Stimulated activated naive CD4-positive, alpha-beta T cell treated with Interleukin-2 at 50 U/mL for 16 hours (primary cell): ENCODE measurements at regions not wholly inside any gene's neighbourhood (a gene's known extent, or its start where the extent isn't known, plus 50 kb on each side); places are given as distances from the start of the nearest gene placed in this dataset.
"Not testable (repeated sequence)": the region's sequence is repeated elsewhere in the genome, so short reads cannot be mapped to it uniquely, and the experiment has no call there.

ENCODE experiments used
- DNase-seq: peaks from one replicate; lab custom pipeline; 2025; lab: John Stamatoyannopoulos, UW

DNA sequence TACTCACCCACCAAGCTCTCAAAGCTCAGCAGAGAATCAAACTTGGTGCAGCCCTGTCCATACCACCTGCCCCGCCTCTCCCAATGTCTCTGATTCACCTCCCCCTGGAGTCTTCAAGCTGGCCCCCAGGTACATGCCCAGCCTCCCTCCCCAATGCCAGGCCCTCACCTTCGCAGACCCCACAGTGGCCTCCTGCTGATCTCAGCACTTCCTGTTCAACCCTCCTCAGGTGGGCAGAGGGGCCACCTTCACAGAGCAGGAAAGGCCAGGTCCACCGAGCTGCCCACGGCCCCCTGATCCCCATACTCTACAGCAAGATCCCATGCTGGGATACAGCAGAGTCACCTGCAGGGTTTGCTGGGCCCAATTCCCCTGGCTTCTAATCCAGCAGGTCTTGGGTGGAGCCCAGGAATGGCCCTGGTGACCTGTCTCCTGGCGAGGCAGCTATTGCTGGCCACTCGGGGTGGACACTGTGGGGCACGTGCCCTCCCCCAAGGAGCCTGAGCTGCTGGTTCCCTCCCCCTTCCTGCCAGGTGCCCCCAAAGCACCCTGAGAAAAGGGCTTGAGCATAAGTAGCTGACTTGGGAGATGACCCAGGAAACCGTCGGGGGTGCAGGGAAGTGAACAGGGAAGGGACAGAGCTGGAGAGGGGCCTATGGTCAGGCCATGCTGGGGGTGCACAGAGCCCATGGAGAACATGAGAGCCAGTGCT lies 150.7 kb downstream of the BRD1 start:
- no peak for DNase-seq

DNA sequence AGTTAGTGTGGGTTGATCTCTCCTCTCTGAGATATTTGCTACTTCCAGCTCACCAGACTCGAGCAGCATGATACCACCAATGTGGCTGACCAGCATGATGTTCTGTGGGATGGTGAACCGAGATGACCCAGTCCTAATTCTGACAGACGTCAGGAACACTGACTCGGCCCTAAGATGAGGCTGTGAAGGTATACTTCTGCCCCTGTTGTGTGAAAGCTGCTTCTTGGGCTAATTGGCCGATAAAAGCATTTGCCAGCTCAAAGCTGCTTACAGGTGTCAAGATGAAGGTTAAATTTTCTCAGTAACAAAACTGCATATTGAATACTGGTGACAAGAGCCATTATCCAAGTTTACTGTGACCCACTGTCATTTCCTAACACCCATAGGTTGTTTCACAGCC lies 151.4 kb downstream of the BRD1 start:
- DNase-seq: no peak

DNA sequence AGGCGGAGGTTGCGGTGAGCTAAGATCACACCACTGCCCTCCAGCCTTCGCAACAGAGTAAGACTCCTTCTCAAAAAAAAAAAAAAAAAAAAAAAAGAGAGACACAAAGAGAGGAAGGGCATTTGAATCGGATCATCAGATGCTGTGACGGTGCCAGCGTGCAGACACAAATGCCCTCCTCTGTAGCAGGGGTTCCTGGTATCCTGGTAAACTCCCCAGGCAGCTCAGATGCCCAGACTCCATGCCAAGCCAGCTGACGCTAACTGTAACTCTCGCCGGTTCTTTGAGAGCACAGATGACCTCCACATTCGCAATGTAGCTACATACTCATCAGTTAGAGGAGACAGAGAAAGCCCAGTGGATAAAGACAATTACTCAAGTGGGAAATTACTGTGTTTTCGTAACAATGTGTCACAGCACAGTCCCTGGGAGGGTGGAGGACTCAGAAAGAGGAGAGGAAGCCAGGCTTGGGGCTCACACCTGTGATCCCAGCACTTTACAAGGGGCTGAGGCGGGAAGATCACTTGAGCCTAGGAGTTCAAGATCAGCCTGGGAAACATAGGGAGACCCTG lies 153.1 kb downstream of the BRD1 start:
- DNase-seq: no peak

DNA sequence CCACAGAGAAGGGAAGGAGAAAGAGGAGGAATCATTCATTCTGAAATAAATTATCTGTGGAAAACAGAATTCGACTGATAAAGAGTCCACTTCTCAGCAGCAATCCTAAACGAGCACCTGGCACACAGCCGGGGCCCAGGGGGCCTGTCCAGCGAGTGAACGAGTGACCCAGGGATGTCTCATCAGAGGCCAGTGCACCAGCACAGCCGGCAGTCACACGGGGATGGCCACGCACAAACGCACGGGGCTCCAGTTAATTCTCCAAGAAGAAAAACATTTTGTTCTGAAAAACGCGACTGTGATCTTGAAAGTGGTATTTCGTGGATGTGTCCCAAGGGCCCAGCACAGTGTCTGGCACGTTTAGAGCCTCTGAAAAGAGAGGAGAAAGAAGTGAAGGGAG lies 154.6 kb downstream of the BRD1 start:
- no peak for DNase-seq

DNA sequence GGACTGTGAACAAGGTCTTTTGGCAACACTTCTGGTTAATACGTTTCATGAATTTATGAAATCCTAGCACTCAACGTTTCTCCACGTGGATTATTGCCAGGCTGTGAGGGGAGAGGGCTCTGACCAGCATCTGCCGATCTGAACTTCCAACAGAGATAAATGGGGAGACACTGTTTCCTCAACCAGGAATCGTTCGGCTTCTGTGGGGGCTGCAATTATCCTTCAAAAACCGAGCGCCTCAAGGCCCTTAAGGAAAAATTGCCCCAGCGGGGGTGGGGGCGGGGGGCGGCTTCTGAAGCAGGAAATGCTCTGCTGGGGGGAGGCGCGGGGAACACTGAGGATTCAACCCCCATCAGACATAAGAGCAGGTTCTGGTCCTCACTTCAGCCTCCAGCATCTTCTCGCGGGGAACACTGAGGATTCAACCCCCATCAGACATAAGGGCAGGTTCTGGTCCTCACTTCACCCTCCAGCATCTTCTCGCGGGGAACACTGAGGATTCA lies 155.6 kb downstream of the BRD1 start:
- no peak for DNase-seq

DNA sequence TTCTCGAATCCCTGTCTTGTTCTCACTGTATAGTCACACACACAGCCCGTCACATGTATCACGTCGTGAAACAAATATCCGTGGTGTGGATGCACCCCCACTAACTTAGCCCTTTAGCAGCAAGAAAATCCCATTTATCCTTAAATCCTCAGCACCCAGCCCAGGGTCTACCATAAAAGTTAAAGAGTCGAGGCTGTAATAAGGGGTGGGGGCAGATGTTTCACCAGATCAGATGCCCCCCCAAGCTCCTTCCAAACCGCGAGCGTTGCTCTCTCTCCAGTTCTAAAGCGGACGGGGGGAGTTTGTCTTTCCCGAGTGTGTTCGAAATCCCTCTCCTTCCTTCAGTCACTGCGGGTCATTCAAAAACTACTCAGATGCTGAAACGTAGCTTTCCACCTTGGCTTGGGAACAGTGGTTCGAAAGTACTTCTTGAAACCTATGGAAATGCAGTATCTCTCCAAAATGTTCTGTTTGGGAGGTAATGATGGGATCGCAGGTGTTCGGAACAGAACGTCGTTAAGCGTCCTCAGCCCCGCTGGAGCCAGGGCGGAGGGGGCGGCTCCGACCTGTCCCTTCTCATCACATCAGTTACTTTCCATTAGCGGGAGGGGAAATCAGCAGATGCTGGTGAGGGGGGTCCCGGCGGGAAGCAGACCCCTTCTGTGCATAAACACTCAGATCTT lies 156.2 kb downstream of the BRD1 start:
- no peak for DNase-seq

DNA sequence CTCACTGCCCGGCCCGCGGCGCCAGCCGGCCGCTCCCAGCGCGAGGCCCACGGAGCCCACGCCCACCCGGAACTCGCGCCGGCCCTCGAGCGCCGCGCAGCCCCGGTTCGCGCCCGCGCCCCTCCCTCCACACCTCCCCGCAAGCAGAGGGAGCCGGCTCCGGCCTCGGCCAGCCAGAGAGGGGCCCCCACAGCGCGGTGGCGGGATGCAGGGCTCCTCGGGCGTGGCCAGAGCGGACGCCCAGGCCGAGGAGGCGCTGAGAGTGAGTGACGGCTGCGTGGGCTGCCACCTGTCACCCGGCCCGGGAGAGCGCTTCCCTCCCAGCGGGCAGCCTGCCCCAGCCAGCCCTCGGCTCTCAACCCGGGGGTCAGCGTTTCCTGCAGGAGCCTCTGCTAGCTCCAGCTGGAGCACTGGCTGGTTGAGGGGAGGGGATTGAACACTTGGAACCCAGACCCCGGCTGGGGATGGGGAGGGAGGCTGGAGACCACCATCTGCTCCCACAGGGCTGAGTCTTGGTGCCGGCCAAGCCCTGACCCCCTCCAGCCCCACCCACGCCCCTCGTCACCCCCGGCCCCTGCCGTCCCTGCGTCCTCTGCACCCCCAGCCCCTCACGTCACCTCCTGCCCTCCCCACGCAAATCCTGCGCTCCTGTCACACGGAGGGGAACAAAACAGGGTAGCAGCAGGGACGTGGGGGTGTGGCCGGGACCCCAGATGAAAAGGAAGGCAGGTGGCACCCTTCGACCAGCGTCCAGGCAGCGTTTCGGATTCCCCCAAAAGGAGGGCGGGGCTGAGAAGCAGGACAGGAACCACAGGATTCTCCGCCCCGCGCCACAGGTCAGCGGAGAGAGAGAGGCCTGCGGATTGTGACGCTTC lies 157.0 kb downstream of the BRD1 start:
- DNase-seq: peak; percentile 4

DNA sequence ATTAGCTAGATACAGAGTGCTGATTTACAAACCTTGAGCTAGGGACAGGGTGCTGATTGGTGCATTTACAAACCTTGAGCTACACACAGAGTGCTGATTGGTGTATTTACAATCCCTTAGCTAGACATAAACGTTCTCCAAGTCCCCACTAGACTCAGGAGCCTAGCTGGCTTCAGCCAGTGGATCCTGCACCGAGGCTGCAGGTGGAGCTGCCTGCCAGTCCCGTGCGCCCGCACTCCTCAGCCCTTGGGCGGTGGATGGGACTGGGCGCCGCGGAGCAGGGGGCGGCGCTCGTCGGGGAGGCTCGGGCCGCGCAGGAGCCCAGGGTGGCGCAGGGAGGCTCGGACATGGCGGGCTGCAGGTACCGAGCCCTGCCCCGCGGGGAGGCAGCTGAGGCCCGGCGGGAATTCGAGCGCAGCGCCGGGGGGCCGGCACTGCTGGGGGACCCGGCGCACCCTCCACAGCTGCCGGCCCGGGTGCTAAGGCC lies 157.7 kb downstream of the BRD1 start:
- DNase-seq: not testable (repeated sequence)

DNA sequence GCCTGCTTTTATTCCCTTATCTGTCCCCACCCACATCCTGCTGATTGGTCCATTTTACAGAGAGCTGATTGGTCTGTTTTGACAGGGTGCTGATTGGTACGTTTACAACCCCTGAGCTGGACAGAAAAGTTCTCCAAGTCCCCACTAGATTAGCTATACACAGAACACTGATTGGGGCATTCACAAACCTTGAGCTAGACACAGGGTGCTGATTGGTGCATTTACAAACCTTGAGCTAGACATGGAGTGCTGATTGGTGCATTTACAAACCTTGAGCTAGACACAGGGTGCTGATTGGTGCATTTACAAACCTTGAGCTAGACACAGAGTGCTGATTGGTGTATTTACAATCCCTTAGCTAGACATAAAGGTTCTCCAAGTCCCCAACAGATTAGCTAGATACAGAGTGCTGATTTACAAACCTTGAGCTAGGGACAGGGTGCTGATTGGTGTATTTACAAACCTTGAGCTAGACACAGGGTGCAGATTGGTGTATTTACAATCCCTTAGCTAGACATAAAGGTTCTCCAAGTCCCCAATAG lies 158.2 kb downstream of the BRD1 start:
- not testable (repeated sequence) for DNase-seq

DNA sequence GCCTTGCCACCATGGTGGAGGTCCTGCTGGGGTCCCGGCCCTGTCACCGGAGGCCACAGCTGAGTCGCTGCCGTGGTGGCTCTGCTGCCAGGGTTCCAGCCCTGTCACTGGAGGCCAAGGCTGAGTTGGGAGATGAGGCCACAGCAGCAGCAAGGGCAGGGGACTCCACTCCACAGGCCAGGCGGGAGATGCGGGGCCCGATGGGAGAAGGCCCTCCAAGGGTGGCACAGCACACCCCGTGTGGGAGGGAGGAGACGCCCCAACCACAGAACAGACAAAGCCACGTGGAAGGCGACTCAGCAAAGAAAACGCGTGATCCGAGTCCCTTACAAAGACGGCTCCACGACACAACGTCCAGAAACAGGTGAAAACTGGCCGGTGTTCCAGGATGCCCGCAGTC lies 159.3 kb downstream of the BRD1 start:
- DNase-seq: no peak

DNA sequence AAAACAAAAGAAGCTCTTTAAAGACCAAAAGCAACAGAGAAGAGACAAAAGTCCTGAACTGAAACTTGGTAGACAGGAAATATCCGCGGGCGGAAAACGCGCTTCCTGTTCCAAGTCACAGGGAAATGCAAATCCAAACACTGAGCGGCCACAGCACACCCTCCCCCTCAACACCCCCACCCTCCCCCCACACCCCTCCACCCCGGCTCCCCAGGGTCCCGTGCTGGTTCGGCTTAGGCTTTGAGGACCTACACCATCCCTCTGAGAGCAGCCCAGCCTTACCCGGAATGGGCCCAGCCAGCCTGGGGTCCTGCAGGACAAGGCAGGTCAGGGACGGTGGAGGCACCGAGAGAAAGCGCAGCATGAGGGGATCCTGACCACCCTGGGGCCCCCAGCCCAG lies 160.4 kb downstream of the BRD1 start:
- DNase-seq: no peak

DNA sequence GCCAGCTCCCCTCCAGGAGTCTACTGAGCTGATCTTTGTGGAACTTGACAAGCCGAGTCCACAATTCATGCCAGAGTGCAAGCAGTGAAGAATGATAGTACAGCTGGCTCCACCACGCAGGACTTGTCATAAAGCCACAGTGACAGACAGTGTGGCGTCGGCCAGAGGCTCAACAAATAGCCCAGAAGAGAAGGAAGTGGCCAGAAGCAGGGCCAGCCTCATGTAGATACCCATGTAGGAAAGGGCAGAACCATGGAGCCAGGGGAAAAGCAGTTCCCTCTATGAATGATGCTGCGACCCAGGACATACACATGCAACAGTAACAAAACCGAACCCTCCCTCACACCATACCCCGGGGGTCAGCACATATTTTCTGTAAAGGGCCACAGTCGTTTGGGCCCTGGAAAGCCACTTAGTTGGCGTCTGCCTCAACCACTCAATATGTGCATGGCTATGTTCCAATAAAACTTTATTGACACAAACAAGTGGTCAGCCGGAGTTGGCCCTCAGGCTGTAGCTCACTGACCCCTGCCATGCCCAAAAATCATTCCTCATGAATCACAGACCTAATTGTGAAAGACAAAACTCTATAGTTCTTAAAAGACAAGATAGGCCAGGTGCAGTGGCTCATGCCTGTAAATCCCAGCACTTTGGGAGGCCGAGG lies 161.4 kb downstream of the BRD1 start:
- DNase-seq: no peak

DNA sequence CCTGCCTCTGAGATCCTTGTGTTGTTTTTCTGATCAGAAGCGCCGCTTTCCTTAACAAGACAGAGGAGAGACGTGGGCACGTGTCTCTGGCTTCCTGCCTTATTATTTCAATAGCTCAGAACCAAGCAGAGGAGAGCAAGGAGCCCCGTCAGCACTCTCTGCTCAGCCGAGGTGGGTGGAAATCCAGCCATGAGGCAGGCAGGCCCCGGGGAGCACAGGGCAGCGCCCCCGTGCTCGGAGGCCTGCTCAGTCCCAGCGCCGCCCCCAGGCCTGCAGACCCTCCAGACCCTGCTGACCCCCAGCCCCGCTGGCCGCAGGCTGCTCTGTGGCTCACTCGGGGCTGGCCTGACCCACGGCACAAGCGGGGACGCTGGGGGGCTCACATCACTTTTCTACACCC lies 162.8 kb downstream of the BRD1 start:
- DNase-seq: no peak

DNA sequence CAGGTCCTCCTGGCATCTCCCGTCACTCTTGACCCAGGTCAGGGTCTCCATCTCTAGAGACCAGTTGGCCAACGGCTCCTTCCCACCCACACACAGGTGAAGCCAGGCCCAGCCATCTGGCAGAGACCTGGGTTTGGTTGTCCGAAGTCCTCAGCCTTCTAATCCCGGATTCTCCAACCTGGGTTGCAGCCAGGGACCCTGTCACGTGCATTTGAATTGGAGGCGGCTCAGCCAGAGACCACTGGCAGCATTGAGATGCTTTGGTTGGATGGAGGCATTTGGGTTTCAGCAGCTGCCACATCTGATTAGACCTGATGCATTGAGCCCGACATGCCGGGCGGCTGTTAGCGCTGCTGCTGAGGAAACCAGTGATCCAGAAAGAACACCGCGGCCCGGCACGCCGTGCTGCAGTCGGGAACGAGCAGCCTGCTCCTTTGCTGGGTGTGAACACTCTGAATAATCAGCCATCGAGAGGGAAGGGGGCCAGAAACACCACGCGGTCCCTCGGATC lies 163.2 kb downstream of the BRD1 start:
- no peak for DNase-seq

DNA sequence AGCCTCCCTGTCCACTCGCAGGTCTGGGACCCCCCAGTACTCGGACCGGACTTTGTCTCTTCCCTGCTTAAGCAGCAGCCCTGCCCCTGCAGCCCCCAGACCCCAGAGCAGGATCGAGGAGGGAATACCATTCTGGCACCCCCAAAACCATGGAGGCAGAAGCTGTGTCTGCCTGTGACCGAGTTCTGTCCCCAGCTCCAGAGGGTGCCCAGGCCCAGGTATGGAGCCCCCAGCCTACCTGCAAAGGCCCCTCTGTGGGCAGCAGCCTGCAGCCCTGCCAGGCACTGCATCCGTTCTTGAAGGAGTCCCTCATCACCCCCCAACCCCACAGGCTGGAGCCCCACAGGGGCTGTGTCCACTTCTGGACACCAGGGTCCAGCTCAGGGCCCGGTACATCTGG lies 163.8 kb downstream of the BRD1 start:
- DNase-seq: no peak

DNA sequence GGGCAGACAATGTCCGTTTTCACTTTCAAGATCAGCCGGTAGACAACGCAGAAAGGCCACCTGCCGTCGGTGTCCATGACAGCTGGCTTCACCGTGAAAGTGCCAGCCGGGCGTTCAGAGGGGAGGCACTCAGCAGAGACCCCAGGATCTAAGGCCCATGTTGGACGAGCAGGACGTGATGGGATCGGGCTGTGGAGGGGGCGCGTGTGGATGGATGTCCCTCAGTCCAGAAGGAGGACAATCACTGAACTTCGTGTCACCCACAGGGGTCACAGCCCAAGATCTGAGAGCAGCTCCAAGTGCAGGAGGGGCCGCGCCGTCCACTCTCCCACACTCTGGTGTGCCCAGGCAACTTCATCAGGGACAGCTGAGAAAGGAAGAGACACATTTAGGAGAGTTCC lies 164.4 kb downstream of the BRD1 start:
- DNase-seq: no peak

DNA sequence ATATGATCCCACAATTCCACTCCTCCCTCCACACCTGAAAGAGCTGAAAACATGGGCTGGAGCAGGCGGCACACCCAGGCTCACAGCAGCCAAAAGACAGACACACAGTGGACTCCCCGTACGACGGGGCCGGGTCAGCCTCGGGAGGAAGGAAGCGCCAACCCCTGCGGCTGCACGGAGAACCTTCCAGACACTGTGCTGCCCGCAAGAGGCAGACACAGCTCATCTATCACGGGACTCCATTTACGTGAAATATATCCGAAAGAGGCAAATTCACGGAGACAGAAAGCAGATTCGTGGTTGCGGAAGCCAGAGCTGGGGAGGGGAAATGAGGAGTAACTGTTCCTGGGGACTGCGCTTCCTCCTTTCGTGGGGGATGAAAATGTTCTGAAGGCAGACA lies 165.0 kb downstream of the BRD1 start:
- DNase-seq: no peak

DNA sequence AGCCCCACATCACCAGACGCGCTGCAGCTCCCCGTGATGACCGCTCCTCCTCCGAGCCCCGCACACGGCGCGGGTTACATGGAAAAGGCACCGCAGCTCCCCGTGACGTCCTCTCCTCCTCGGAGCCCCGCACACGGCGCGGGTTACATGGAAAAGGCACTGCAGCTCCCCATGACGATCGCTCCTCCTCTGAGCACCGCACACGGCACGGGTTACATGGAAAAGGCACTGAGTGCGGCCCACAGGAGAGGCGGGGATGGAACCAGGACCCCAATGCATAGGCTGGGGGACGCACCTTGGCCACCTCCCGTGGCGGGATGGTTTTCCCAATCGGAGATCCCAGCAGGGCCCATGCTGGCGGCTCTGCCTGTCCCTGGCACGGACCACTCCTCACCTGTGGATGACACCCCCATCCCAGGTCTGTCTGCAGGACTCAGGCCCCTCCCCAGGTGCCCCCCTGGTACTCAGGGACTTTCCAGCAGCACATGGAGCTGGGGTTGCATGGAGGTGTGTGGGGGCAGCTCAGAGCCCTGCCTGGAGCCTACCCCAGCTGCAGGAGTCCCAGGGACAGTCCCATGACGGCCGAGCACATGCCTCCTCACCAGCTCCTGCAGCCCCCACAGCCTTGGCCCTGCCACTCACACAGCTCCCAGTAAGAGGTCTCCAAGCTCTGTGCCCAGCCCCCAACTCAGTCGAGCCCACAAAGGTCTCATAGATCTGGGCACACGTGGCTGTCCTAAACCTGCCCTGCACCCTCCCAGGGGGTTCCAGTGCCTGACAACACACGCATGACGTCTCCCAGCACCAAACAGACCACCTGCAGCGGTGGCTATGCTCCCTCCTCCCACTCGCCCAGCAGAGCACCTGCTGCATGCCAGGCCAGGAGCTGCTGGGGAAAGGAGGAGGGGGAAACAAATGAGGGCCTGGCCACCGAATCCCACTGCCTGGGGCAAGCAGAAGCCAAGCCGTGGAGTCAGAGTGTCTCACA lies 166.6 kb downstream of the BRD1 start:
- no peak for DNase-seq

DNA sequence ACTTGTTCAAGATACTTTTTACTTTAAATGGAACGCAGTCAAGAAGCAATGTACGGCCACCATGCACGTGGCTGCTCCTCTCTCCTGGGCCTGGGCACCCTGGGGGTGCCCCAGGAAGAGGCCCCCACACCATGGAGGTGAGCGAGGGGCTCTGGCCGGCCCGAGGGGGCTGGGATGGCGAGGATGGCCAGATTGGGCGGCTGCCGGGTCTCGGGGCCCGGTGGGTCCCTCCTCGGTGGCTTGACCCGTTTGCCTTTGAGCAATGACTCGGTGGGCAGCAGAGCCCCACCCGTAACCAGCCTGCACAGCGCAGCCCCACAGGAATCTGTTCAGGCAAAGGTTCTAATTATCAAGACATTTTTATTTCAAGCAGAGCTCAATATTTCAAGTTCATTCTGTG lies 167.4 kb downstream of the BRD1 start:
- no peak for DNase-seq

DNA sequence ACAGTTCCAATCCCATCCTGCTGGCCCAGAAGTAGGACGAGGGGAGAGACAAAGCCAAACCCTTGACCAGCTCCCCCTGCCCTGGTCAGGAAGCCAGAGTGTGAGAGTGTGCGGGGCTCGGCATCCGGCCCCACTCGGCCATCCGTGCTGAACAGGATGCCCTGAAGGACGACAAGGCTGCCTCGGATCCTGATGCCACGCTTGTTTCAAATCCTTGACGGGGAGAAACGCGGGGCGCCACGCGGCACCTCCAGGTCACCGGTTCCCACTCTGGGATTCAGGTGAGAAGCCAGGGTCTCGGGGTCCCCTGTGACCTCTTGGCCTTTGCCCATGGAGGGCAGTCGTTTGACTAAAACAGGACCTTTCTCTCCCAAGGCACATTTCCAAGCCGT lies 167.8 kb downstream of the BRD1 start:
- DNase-seq: no peak
